Right lobe of liver (tissue), 6 donors: ENCODE measurements at regions not wholly inside any gene's neighbourhood (a gene's known extent, or its start where the extent isn't known, plus 50 kb on each side); places are given as distances from the start of the nearest gene placed in this dataset.

Experiments used
- ATAC-seq, 4 donors: fragments of 200-7000 bp; cut with Tn5 transposase; one replicate each; pipeline ENCODE4 v1.9.1; 2020; ENCODE audit warnings: mild to moderate bottlenecking in 4 of 4, moderate library complexity in 4 of 4
- DNase-seq, 3 donors: peaks; one replicate each; pipeline ENCODE4 v3.0.0-alpha.2; 2020
- H3K27ac ChIP-seq, 3 donors: fragments of 200-600 bp; one replicate each; pipeline ENCODE4 v1.8.0; 2022
- H3K27me3 ChIP-seq, 2 donors: fragments of 200-600 bp; one replicate each; pipeline ENCODE4 v1.8.0; 2022
- H3K36me3 ChIP-seq, 4 donors: fragments of 200-600 bp; sonication (generic) in 1 of 4; one replicate each; pipeline versions ENCODE4 v1.5.1 to v1.8.0; 2017 to 2022; ENCODE audit warnings: control low read depth in 1 of 4
- H3K4me1 ChIP-seq, 4 donors: fragments of 200-600 bp; sonication (generic) in 1 of 4; one replicate each; pipeline versions ENCODE4 v1.5.1 to v1.8.0; 2017 to 2022; ENCODE audit warnings: control low read depth in 1 of 4
- H3K4me3 ChIP-seq, 3 donors: fragments of 200-600 bp; one replicate each; pipeline ENCODE4 v1.8.0; 2022
- H3K9me3 ChIP-seq, 4 donors: fragments of 200-600 bp; sonication (generic) in 1 of 4; one replicate each; pipeline versions ENCODE4 v1.5.1 to v1.8.0; 2017 to 2022; ENCODE audit warnings: control low read depth in 1 of 4
- POLR2A ChIP-seq: fragments of 450-650 bp; IDR thresholded peaks from one replicate; pipeline ENCODE4 v1.6.1; 2017; ENCODE audit warnings: antibody characterized with exemption, mild to moderate bottlenecking
- WGBS: methylation state at CpG from one replicate; pipeline ENCODE4 v1.1.6; 2018; ENCODE audit warnings: low coverage, low lambda C conversion rate; ENCODE audit not compliant: insufficient coverage; ENCODE audit errors: missing lambda C conversion rate; 5-methylcytosine and 5-hydroxymethylcytosine counted together
- intact Hi-C, 2 donors: fragments of 100-400 bp; cut with DNase I; formaldehyde crosslinking; loops; one replicate each; pipeline versions ENCODE4 v1.11.2 to v1.14.1; 2022
- TF ChIP-seq, protein P1 (sequence below), 4 donors: fragments of 200-600 bp in 3 of 4; fragments of 450-650 bp in 1 of 4; IDR thresholded peaks; one replicate each; pipeline versions ENCODE4 v1.5.1 to v1.8.0; 2016 to 2022; ENCODE audit warnings: antibody characterized with exemption in 4 of 4, mild to moderate bottlenecking in 2 of 4
- donor health status: DM: no; HTN: yes; CAD: no.
- donor health status: DM: no; HTN: no; CAD: no.
- donor health status: DM: no; HTN: no; CAD: no.
- donor health status: DM: no; HTN: yes; CAD: no.
- donor health status: DM: no; HTN: yes; CAD: no.

DNA sequence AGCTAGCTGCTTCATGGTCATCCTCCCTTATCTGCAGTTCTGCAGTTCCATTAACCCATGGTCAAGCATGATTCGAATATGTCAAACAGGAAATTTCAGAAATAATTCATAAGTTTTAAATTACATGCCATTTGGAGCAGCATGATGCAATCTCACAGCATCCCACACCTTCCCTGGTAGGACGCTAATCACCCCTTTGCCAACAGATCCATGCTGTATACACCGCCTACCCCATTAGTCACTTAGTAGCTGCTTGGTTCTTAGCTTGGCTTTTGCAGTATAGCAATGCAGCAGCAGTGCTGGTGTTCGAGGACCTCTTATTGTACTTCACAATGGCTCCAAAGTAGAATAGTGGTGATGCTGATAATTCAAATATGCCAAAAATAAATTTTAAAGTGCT, 739.7 kb upstream of the CDH9 start:
- intact Hi-C loops: no loop called here
- Histone ChIP-seq H3K4me1 (no peaks in the 10 kb centered on the region), H3K27ac (no peak overlapping the region), H3K9me3 (no peaks in the 10 kb centered on the region), H3K4me3 (no peak overlapping the region), H3K27me3 (no peaks in the 10 kb centered on the region), H3K36me3 (no peaks in the 10 kb centered on the region)
- no peak for DNase-seq
- 44% methylated on average over 4 of the region's 4 CpGs for whole genome bisulfite sequencing
- TF ChIP-seq POLR2A: no peak
- TF ChIP-seq, protein P1, sequence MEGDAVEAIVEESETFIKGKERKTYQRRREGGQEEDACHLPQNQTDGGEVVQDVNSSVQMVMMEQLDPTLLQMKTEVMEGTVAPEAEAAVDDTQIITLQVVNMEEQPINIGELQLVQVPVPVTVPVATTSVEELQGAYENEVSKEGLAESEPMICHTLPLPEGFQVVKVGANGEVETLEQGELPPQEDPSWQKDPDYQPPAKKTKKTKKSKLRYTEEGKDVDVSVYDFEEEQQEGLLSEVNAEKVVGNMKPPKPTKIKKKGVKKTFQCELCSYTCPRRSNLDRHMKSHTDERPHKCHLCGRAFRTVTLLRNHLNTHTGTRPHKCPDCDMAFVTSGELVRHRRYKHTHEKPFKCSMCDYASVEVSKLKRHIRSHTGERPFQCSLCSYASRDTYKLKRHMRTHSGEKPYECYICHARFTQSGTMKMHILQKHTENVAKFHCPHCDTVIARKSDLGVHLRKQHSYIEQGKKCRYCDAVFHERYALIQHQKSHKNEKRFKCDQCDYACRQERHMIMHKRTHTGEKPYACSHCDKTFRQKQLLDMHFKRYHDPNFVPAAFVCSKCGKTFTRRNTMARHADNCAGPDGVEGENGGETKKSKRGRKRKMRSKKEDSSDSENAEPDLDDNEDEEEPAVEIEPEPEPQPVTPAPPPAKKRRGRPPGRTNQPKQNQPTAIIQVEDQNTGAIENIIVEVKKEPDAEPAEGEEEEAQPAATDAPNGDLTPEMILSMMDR (IDR thresholded peaks at IDR 0.05): no peak
- no peak for ATAC-seq

GRCh38 chr5:27773636-27774035, 735.2 kb upstream of the CDH9 start:
- Histone ChIP-seq H3K4me3 (no peak overlapping the region), H3K27ac (no peak overlapping the region), H3K9me3 (no peaks in the 10 kb centered on the region), H3K36me3 (no peaks in the 10 kb centered on the region), H3K27me3 (no peaks in the 10 kb centered on the region), H3K4me1 (no peaks in the 10 kb centered on the region)
- TF ChIP-seq, protein P1 (IDR thresholded peaks at IDR 0.05): no peak
- TF ChIP-seq POLR2A: no peak
- DNase-seq (no peak), ATAC-seq (no peak)
- 28% methylated on average over 1 of the region's 1 CpG for WGBS
- intact Hi-C loops: no loop called here

GRCh38 chr5:27773166-27773565, 734.8 kb upstream of the CDH9 start:
- no peak for ATAC-seq
- DNase-seq: no peak
- Histone ChIP-seq H3K27me3 (no peaks in the 10 kb centered on the region), H3K36me3 (no peaks in the 10 kb centered on the region), H3K4me3 (no peak overlapping the region), H3K27ac (no peak overlapping the region), H3K9me3 (no peaks in the 10 kb centered on the region), H3K4me1 (no peaks in the 10 kb centered on the region)
- 56% methylated on average over 3 of the region's 3 CpGs for WGBS
- TF ChIP-seq, protein P1 (IDR thresholded peaks at IDR 0.05): no peak
- TF ChIP-seq POLR2A: no peak
- intact Hi-C loops: no loop called here

DNA sequence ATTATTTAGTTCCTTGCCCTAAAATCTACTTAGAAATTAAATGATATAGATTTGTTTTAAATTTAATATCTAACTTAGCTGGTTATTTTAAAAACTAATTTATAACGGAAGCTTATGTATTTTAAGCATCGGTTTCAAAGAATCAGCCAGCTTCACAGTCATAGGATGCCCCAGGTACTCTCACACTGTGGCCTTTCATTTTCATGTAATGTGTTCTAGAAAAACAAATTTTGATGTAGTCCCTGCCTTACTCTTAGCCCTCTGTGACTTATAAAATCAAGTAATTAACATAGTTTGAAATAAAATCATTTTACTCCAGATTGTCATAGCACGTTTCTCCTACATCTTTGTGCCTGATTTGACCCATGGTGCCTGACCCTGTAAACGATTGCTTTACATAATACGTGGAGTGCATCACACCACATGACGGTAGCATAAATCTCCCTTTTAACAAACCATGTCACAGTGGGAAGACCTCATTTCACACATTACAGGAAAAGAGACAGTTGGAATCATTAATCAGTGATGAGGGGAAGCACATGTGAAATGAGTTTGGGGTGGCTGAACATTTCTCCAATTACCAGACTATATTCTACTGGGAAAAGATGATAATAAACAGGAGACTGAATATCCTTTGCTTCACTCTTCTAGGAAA, 731.5 kb upstream of the CDH9 start:
- no peaks in the 10 kb centered on the region for H3K36me3 ChIP-seq
- intact Hi-C loops: no loop called here

More for the DNA sequence above, 731.5 kb upstream of the CDH9 start:
- Histone ChIP-seq H3K9me3 (no peaks in the 10 kb centered on the region), H3K4me3 (no peak overlapping the region), H3K27me3 (no peaks in the 10 kb centered on the region), H3K4me1 (no peaks in the 10 kb centered on the region), H3K27ac (no peak overlapping the region)
- ATAC-seq (no peak), DNase-seq (no peak)
- WGBS: 59% methylated on average over 6 of the region's 6 CpGs
- no peak for TF ChIP-seq POLR2A
- TF ChIP-seq, protein P1 (IDR thresholded peaks at IDR 0.05): no peak
